CD4-positive, alpha-beta T cell treated with Interleukin-17A for 4 hours (primary cell): ENCODE measurements at regions not wholly inside any gene's neighbourhood (a gene's known extent, or its start where the extent isn't known, plus 50 kb on each side); places are given as distances from the start of the nearest gene placed in this dataset.
"Not testable (repeated sequence)": the region's sequence is repeated elsewhere in the genome, so short reads cannot be mapped to it uniquely, and the experiment has no call there.

Source experiments
- DNase-seq: peaks from one replicate; pipeline ENCODE4 v3.0.0-alpha.2; 2020; ENCODE audit warnings: mixed read lengths

- no peak for DNase-seq
These were observed 83.0 kb upstream of the AK4 start for GRCh38 chr1:65064981-65065380.

GRCh38 chr1:65065524-65066418 is 82.2 kb upstream of the AK4 start:
- no peak for DNase-seq

- DNase-seq = no peak
These were observed 81.6 kb upstream of the AK4 start for GRCh38 chr1:65066419-65066765.

- peak; percentile 86 for DNase-seq
These were observed 81.1 kb upstream of the AK4 start for GRCh38 chr1:65066766-65067490.

- DNase-seq = peak; percentile 67
These were observed 80.4 kb upstream of the AK4 start for GRCh38 chr1:65067491-65068201.

- DNase-seq = peak; percentile 43
These were observed 79.6 kb upstream of the AK4 start for GRCh38 chr1:65068202-65069010.

- DNase-seq = peak; percentile 76
These were observed 78.9 kb upstream of the AK4 start for GRCh38 chr1:65069011-65069565.

GRCh38 chr1:65072845-65073244 is 75.2 kb upstream of the AK4 start:
- no peak for DNase-seq

GRCh38 chr1:65075123-65075976 is 72.7 kb upstream of the AK4 start:
- DNase-seq = peak; percentile 75

GRCh38 chr1:65077369-65077768 is 70.6 kb upstream of the AK4 start:
- DNase-seq = no peak

- DNase-seq = no peak
These were observed 68.1 kb upstream of the AK4 start for GRCh38 chr1:65079941-65080340.

- DNase-seq = no peak
These were observed 65.5 kb upstream of the AK4 start for GRCh38 chr1:65082346-65083040.

GRCh38 chr1:65083263-65083896 is 64.6 kb upstream of the AK4 start:
- DNase-seq = no peak

GRCh38 chr1:65084066-65084465 is 63.9 kb upstream of the AK4 start:
- no peak for DNase-seq

GRCh38 chr1:65087519-65087918 is 60.5 kb upstream of the AK4 start:
- DNase-seq = not testable (repeated sequence)

GRCh38 chr1:65090406-65090805 is 57.6 kb upstream of the AK4 start:
- DNase-seq = no peak

- DNase-seq = no peak
These were observed 55.3 kb upstream of the AK4 start for GRCh38 chr1:65092691-65093090.

- no peak for DNase-seq
These were observed 50.9 kb upstream of the AK4 start for GRCh38 chr1:65097076-65097475.
